Mucosa of stomach (tissue), 1 donor: ENCODE measurements at regions not wholly inside any gene's neighbourhood (a gene's known extent, or its start where the extent isn't known, plus 50 kb on each side); places are given as distances from the start of the nearest gene placed in this dataset.

Source experiments
- H3K27me3 ChIP-seq: one replicate; pipeline ENCODE4 v1.7.0; 2013; ENCODE audit warnings: mild to moderate bottlenecking, low read length; ENCODE audit not compliant: control insufficient read depth, insufficient read depth
- H3K36me3 ChIP-seq: one replicate; pipeline ENCODE4 v1.7.0; 2013; ENCODE audit warnings: low read length; ENCODE audit not compliant: control insufficient read depth, insufficient read depth
- H3K4me1 ChIP-seq: one replicate; pipeline ENCODE4 v1.7.0; 2013; ENCODE audit warnings: mild to moderate bottlenecking, low read length; ENCODE audit not compliant: control insufficient read depth, insufficient read depth
- H3K4me3 ChIP-seq: one replicate; pipeline ENCODE4 v1.7.0; 2013; ENCODE audit warnings: low read length
- H3K9ac ChIP-seq: one replicate; pipeline ENCODE4 v1.7.0; 2013; ENCODE audit warnings: mild to moderate bottlenecking, low read length, moderate library complexity
- H3K9me3 ChIP-seq: one replicate; pipeline ENCODE4 v1.7.0; 2013; ENCODE audit warnings: mild to moderate bottlenecking, low read length, moderate library complexity; ENCODE audit not compliant: control insufficient read depth
- donor health status: Pancreatic carcinoma.

DNA sequence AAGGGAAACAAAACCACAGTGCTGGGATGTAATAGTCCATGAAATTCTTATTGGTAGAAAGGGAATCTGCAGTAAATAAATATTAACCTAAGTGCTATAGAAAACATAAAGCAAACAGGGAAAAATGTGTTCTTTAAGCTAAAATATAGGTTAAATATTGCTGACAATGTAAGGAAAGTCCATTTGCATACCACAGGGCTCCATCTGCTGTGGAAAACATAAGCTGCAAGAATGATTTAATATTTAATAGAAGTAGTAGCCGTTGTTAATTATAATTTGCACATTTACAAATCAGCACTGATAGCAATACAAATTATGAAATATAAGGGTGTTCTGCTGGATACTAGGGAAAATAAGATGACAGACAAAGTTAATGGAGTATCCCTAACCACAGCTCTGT lies 444.9 kb upstream of the PKN2 start:
- no peaks in the 10 kb centered on the region for H3K27me3 ChIP-seq

DNA sequence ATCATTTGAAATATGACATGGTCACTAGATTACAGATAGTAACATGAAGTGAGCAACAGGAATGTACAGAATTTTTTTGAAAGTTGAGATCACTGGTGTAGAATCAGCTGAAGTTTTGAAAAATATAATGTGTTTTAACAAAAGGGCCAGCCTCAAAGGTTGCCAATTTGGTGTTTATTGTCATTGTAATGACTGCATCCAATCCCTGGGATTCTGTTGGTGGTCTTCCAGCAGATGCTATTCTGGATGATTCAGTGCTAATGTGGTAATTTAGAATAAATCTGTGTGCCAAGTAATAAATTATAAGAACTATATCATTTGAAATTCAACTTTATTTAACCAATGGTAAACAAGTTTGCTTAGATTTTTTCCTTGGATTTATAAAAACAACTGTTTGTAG lies 436.4 kb upstream of the PKN2 start:
- Histone ChIP-seq H3K9ac (no peak overlapping the region), H3K4me3 (no peak overlapping the region), H3K27me3 (no peaks in the 10 kb centered on the region), H3K36me3 (no peaks in the 10 kb centered on the region), H3K9me3 (no peaks in the 10 kb centered on the region), H3K4me1 (no peaks in the 10 kb centered on the region)

More for the DNA sequence above, 444.9 kb upstream of the PKN2 start:
- Histone ChIP-seq H3K4me3 (no peak overlapping the region), H3K36me3 (no peaks in the 10 kb centered on the region), H3K4me1 (no peaks in the 10 kb centered on the region), H3K9me3 (no peaks in the 10 kb centered on the region), H3K9ac (no peak overlapping the region)

DNA sequence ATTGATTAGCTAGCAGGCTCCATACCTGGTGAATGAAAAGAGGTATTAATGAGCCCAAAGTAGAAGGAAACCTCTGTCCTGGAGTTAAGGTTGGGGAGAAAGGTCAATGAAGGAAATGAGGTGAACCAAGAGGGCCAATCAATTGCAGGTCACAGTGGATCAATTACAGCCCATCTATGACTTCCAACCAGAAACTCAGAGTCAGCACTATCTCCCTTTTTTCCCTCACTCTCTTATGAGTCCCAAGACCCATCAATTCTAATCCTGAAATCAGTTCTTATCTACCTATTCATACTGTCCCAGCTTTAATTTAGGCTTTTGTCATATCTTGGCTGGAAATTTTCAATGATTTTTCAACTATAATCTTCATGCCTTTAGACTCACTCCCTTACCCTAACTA lies 433.2 kb upstream of the PKN2 start:
- Histone ChIP-seq H3K36me3 (no peaks in the 10 kb centered on the region), H3K4me3 (no peak overlapping the region), H3K27me3 (no peaks in the 10 kb centered on the region), H3K9me3 (no peaks in the 10 kb centered on the region), H3K9ac (no peak overlapping the region), H3K4me1 (no peaks in the 10 kb centered on the region)

DNA sequence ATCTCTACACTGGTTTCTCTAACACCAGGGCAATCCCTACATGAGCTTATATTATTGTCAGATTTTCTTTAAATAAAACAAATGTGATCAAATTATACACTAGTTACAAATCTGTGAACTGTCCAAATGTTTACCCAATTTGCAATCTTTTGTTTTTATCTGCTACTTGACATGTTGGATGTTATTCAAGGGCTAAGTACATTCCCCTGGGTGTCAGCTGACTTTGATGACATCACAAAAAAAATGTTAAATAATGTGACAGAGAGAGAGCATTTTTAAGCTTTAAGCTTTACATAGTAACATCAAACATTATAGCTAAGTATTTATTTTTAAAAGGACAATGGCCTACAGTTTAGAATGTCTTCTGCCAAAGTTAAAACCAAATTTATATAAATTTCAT lies 431.3 kb upstream of the PKN2 start:
- Histone ChIP-seq H3K36me3 (no peaks in the 10 kb centered on the region), H3K27me3 (no peaks in the 10 kb centered on the region), H3K4me3 (no peak overlapping the region), H3K9ac (no peak overlapping the region), H3K9me3 (no peaks in the 10 kb centered on the region), H3K4me1 (no peaks in the 10 kb centered on the region)

DNA sequence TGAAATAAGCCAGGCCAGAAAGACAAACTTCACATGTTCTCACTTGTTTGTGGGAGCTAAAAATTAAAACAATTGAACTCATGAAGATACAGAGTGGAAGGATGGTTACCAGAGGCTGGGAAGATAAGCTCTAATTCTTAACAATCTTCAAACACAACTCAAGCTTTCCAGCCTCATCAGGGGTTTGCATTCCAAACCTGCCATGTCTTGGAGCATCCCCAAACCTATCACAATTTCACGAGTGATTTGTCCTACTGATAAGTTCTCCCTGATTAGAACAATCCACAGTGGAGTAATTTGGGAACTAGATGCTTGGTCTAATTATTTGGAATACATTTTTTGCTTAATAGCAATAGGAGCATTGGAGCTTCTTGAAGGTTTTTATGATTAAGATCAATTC lies 418.5 kb upstream of the PKN2 start:
- Histone ChIP-seq H3K9me3 (no peaks in the 10 kb centered on the region), H3K9ac (no peak overlapping the region), H3K4me1 (no peaks in the 10 kb centered on the region)

DNA sequence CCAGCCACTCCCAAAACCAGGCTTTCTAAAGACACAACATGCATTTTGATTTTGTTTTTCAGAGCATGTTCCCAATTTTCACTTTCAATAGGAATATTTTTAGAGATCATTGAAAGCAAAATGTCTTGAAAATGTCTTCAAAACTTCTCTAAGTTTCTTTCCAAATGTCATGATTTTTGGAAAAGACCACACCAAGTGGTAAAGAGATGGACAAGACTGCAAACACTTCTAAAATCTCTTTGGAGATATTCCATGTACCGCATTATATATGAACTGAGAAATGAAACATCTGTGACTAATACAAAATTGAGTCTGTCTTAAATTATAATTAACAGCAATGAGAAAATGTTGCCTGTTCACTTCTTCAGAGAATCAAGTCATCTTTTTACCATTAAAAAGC lies 418.0 kb upstream of the PKN2 start:
- Histone ChIP-seq H3K4me3 (no peak overlapping the region), H3K27me3 (no peaks in the 10 kb centered on the region), H3K4me1 (no peaks in the 10 kb centered on the region), H3K9me3 (no peaks in the 10 kb centered on the region), H3K9ac (no peak overlapping the region), H3K36me3 (no peaks in the 10 kb centered on the region)

More for the DNA sequence above, 418.5 kb upstream of the PKN2 start:
- H3K27me3 ChIP-seq, result no peaks in the 10 kb centered on the region
- no peaks in the 10 kb centered on the region for H3K36me3 ChIP-seq
- no peak overlapping the region for H3K4me3 ChIP-seq

DNA sequence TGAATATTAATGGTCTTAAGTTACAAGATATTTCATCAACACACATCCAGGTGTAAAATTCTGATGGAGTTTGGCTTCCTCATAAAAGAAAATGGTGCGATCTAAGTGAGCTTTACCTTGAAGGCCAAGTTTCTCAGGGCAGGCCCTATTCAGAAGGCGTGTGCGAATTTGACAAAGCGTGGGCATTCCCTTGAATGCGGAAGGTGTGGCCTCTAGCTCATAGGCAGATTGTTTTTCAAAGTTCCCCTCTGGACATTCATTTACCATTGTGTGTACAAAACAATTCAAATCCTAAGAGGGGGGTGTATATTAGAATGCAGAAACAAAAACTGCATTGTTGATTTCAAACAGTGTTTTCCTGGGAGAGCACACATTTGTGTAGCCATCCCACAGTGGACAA lies 411.9 kb upstream of the PKN2 start:
- Histone ChIP-seq H3K36me3 (no peaks in the 10 kb centered on the region), H3K9ac (no peak overlapping the region), H3K4me1 (no peaks in the 10 kb centered on the region), H3K9me3 (no peaks in the 10 kb centered on the region), H3K27me3 (no peaks in the 10 kb centered on the region), H3K4me3 (no peak overlapping the region)

DNA sequence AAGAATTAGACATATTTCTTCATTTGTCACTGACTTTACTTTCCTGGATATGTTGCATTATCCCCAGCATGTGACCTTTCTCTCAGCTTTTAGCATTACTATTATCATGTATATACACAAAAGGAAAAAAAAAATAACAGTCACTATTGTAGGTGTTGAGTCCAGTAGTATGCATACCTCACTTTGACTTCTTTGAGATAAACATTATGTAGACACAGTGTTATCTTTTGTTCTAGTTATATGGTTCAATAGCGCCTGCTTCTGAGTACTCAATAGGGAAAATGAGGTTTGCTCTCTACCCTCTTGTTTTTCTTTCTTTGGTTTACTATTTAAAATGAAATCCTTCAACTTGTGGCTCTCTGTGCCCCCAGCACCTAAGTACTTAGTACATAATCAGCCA lies 409.6 kb upstream of the PKN2 start:
- no peak overlapping the region for H3K4me3 ChIP-seq
- no peaks in the 10 kb centered on the region for H3K27me3 ChIP-seq
- H3K36me3 ChIP-seq, result no peaks in the 10 kb centered on the region
- H3K4me1 ChIP-seq, result no peaks in the 10 kb centered on the region
- no peaks in the 10 kb centered on the region for H3K9me3 ChIP-seq
- H3K9ac ChIP-seq, result no peak overlapping the region

DNA sequence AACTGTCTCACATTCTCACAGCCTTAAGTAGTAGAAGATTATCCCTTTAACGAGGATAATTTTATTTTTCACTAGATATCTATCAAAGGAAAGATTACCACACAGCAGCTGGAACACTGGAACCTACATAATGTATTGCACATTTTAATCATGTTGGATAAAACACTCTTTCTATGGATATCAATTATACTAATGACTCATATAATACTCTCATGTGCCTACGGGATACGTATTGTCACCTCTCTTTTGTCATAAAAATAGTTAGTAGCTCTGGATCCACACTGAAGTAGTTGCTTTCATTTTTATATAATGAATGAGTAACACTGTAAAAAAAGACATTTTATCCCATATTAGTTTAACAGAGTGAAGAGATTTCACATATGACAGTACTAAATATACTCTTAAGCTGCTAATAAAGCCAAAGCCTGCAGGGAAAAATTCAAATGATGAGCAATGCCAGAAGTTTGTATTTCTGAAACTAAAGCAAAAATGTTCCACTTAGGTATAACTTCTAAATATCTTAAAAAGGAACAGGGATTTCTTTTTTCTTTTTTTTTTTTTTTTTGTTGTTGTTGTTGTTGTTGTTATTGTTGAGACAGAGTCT lies 408.7 kb upstream of the PKN2 start:
- H3K9me3 ChIP-seq, result no peaks in the 10 kb centered on the region
- H3K4me3 ChIP-seq, result no peak overlapping the region
- no peak overlapping the region for H3K9ac ChIP-seq
- H3K27me3 ChIP-seq, result no peaks in the 10 kb centered on the region
- no peaks in the 10 kb centered on the region for H3K4me1 ChIP-seq
- H3K36me3 ChIP-seq, result no peaks in the 10 kb centered on the region

DNA sequence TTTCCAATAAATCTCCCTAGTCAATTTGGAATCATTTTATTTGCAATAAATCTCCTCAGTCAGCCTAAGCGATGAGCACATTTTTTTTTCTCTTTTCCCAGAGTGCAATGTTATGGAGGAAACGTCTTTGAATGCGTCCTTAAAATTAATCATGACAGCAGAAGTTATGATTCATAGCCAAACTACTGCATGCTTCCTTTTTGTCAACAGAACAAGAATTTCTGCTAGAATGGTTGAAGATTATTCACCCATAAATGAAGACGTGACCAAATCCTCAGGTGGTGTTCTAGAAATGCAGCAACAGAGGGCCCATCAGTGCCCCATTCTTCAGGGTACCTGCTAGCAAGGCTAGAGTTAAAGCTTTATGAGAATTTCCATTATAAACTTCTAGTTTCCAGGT lies 407.9 kb upstream of the PKN2 start:
- H3K9ac ChIP-seq, result no peak overlapping the region
- no peaks in the 10 kb centered on the region for H3K4me1 ChIP-seq
- H3K36me3 ChIP-seq, result no peaks in the 10 kb centered on the region
- H3K27me3 ChIP-seq, result no peaks in the 10 kb centered on the region
- H3K4me3 ChIP-seq, result no peak overlapping the region
- H3K9me3 ChIP-seq, result no peaks in the 10 kb centered on the region

DNA sequence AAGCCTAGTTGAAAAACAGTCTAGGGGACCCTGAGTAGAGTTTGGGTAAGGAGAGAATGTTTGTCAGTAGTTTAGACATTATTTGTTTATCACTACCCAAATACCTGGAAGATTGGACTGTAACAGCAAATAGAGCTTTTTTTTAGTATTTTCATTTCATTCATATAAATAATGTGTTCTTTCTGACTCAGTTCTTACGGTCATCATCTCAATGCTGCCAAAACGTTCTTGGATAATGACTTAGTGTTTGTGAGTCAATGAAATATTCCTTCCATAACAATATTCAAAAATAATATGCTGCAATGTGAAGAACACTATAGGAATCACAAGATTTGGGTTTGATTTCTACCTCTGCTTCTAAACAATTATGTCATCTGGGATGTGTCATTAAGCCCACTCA lies 400.0 kb upstream of the PKN2 start:
- no peaks in the 10 kb centered on the region for H3K36me3 ChIP-seq
- no peaks in the 10 kb centered on the region for H3K9me3 ChIP-seq
- H3K27me3 ChIP-seq, result no peaks in the 10 kb centered on the region
- no peak overlapping the region for H3K9ac ChIP-seq
- no peak overlapping the region for H3K4me3 ChIP-seq
- H3K4me1 ChIP-seq, result no peaks in the 10 kb centered on the region

DNA sequence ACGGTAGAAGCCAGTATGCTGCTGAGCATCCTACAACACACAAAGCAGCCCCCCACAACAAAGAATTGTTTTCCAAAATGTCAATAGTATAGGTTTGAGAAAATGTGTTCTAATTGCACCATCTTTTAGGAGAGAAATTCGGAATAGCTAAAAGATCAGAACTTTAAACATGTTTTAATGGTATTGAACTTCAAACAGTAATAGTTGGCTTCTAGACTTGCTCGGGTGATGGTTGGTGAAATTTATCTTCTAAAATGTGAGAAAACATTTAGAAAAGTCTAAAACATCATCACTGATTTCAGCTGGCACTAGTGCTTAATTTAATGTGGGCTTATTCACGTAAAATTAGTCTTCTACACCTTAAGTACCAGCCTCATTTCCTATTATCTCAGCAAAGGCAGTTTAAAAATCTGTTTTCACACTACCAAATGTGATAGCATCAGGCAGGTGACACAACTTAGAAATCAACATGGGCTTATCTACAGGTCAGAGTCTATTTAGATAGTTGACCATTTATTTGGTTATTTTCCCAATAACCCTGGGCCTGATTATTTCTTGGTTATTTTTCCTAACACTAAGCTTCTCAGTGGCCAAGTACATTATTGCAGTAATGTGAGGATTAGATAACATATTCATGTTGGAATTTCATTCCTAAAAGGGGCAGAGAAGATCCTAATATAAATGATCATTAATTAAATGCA lies 399.3 kb upstream of the PKN2 start:
- no peak overlapping the region for H3K9ac ChIP-seq
- no peak overlapping the region for H3K4me3 ChIP-seq
- H3K4me1 ChIP-seq, result no peaks in the 10 kb centered on the region
- no peaks in the 10 kb centered on the region for H3K9me3 ChIP-seq
- no peaks in the 10 kb centered on the region for H3K36me3 ChIP-seq
- H3K27me3 ChIP-seq, result no peaks in the 10 kb centered on the region

DNA sequence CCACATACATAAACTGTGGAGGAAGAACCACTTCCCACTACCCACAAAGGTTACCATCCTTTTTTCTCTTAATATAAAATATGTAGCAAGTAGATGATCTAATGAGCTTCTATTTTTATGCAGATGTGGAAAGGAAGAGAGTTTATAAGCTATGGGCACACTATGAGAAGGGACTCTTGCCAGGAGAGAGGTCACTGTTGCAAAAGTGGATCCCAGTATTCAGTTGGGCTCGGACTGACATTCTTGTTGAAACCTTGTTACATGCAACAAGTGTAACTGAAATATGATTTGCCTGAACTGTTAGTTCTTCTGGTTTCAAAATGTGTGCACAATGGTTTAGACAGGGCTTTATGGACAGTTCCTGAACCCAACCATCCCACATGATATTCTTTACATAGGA lies 397.4 kb upstream of the PKN2 start:
- no peak overlapping the region for H3K9ac ChIP-seq
- no peaks in the 10 kb centered on the region for H3K9me3 ChIP-seq
- H3K36me3 ChIP-seq, result no peaks in the 10 kb centered on the region
- H3K4me1 ChIP-seq, result no peaks in the 10 kb centered on the region
- H3K4me3 ChIP-seq, result no peak overlapping the region
- H3K27me3 ChIP-seq, result no peaks in the 10 kb centered on the region
